K562 (cell line): ENCODE measurements at regions not wholly inside any gene's neighbourhood (a gene's known extent, or its start where the extent isn't known, plus 50 kb on each side); places are given as distances from the start of the nearest gene placed in this dataset.

Source experiments
- ATAC-seq: fragments of 200-7000 bp; cut with Tn5 transposase; 3 replicates; pipeline ENCODE4 v1.9.1; 2020; ENCODE audit warnings: moderate library complexity
- BruUV-seq: library from RNA; stranded (reverse); fragments of 400-500 nt; replicated peaks from 2 replicates; lab custom pipeline; 2021; lab: Mats Ljungman, UMichigan
- CTCF ChIA-PET: fragments of 300-600 bp; formaldehyde crosslinking; extraction: SDS; loops from one replicate; lab custom pipeline; 2021; ENCODE audit warnings: low intra/inter-chr PET ratio; lab: Yijun Ruan, JAX
- POLR2A ChIA-PET: fragments of 300-600, 350-650 bp; sonication (Branson Sonifier 250); formaldehyde crosslinking; extraction: SDS; loops from one replicate; lab custom pipeline; 2021; ENCODE audit warnings: antibody characterized with exemption, inconsistent platforms; lab: Yijun Ruan, JAX
- DNase-seq, 4 experiments: peaks; one replicate each; pipeline versions ENCODE4 v3.0.0 to v3.0.0-alpha.2; 2011 to 2018; ENCODE audit warnings: low spot score in 3 of 4, mixed read lengths in 3 of 4; ENCODE audit errors: extremely low read depth in 1 of 4
- FAIRE-seq: peaks from 2 replicates; lab custom pipeline; 2011; peaks lifted over from hg19 to GRCh38; lab: Jason Lieb, UNC
- H2AFZ ChIP-seq: 2 replicates; pipeline ENCODE4 v1.6.0; 2011; ENCODE audit warnings: low read depth, low read length, control low read depth, inconsistent platforms
- H3K27ac ChIP-seq: fragments of 200-600 bp; 3 replicates; pipeline ENCODE4 v1.8.0; 2011; ENCODE audit warnings: low read depth, mild to moderate bottlenecking, control low read depth, inconsistent platforms, low read length, moderate library complexity, mixed read lengths; ENCODE audit errors: extremely low read depth
- H3K27me3 ChIP-seq, 2 experiments: fragments of 300-600 bp in 1 of 2; 2 replicates in 1 of 2; 3 replicates in 1 of 2; pipeline versions ENCODE4 v1.6.0 to v1.8.0; 2011; ENCODE audit warnings: inconsistent platforms in 2 of 2, low read length in 2 of 2, mild to moderate bottlenecking in 1 of 2, mixed read lengths in 1 of 2, moderate library complexity in 1 of 2; ENCODE audit not compliant: control insufficient read depth in 2 of 2, insufficient read depth in 2 of 2
- H3K36me3 ChIP-seq: fragments of 300-600 bp; 3 replicates; pipeline ENCODE4 v1.8.0; 2011; ENCODE audit warnings: mild to moderate bottlenecking, low read length, inconsistent platforms; ENCODE audit not compliant: control insufficient read depth, insufficient read depth
- H3K4me1 ChIP-seq, 2 experiments: fragments of 200-600 bp in 1 of 2; replicated peaks in 1 of 2; 2 replicates in 1 of 2; 3 replicates in 1 of 2; pipeline versions ENCODE4 v1.5.1 to v1.8.0; 2011; ENCODE audit warnings: inconsistent platforms in 2 of 2, low read length in 2 of 2, mild to moderate bottlenecking in 1 of 2, mixed read lengths in 1 of 2, moderate library complexity in 1 of 2; ENCODE audit not compliant: control insufficient read depth in 2 of 2, insufficient read depth in 2 of 2
- H3K4me2 ChIP-seq: 2 replicates; pipeline ENCODE4 v1.6.1; 2011; ENCODE audit warnings: low read length, control low read depth, inconsistent platforms, mixed read lengths; ENCODE audit not compliant: insufficient read depth
- H3K4me3 ChIP-seq: fragments of 200-600 bp; sonication (generic), shearing (Covaris generic); 2 replicates; pipeline ENCODE4 v1.5.1; 2016; ENCODE audit warnings: control low read depth, inconsistent platforms
- H3K79me2 ChIP-seq: fragments of 200-600 bp; 3 replicates; pipeline ENCODE4 v1.8.0; 2011; ENCODE audit warnings: low read length, inconsistent platforms; ENCODE audit not compliant: control insufficient read depth, insufficient read depth
- H3K9ac ChIP-seq, 2 experiments: 2 replicates each; pipeline versions ENCODE4 v1.6.0 to v1.6.1; 2011; ENCODE audit warnings: low read depth in 2 of 2, low read length in 2 of 2, control low read depth in 1 of 2, inconsistent platforms in 1 of 2, mild to moderate bottlenecking in 1 of 2, mixed read lengths in 1 of 2; ENCODE audit not compliant: insufficient read depth in 1 of 2
- H3K9me1 ChIP-seq: one replicate; pipeline ENCODE4 v1.6.0; 2011; ENCODE audit warnings: inconsistent platforms, mild to moderate bottlenecking, low read length, moderate library complexity; ENCODE audit not compliant: control insufficient read depth, insufficient read depth
- H3K9me3 ChIP-seq: replicated peaks from 2 replicates; pipeline ENCODE4 v1.5.1; 2011; ENCODE audit warnings: low read depth, low read length, inconsistent platforms; ENCODE audit not compliant: control insufficient read depth, insufficient read depth
- H4K20me1 ChIP-seq: replicated peaks from 2 replicates; pipeline ENCODE4 v1.6.1; 2011; ENCODE audit warnings: low read length, inconsistent platforms, mixed read lengths; ENCODE audit not compliant: control insufficient read depth, insufficient read depth
- ERF ChIP-seq: fragments of 450-650 bp; formaldehyde crosslinking; IDR thresholded peaks from 2 replicates; pipeline ENCODE4 v1.4.0; 2020; ENCODE audit warnings: mild to moderate bottlenecking, mixed read lengths
- GTF2A2 ChIP-seq: IDR thresholded peaks from 2 replicates; pipeline ENCODE4 v1.6.1; 2016; ENCODE audit warnings: mild to moderate bottlenecking, missing genetic modification characterization, missing compliant biosample characterization
- RAD51 ChIP-seq: fragments of 450-650 bp; IDR thresholded peaks from 2 replicates; pipeline ENCODE4 v1.7.1; 2016; ENCODE audit warnings: low read depth, mild to moderate bottlenecking, borderline replicate concordance
- SIX5 ChIP-seq, 2 experiments: IDR thresholded peaks; 2 replicates each; pipeline ENCODE4 v1.6.1; 2011; ENCODE audit warnings: low read length in 2 of 2, borderline replicate concordance in 1 of 2, low read depth in 1 of 2, mild to moderate bottlenecking in 1 of 2, moderate library complexity in 1 of 2; ENCODE audit not compliant: insufficient read depth in 1 of 2
- ZNF217 ChIP-seq: sonication (generic); formaldehyde crosslinking; IDR thresholded peaks from 2 replicates; pipeline ENCODE4 v1.8.0; 2022; ENCODE audit warnings: mild to moderate bottlenecking, missing genetic modification reagents
- WGBS: fragments of 100-300 bp; shearing (Covaris generic); methylation state at CpG from one replicate; pipeline ENCODE4 v1.1.6; 2016; ENCODE audit warnings: low coverage, mixed read lengths; ENCODE audit not compliant: insufficient coverage; ENCODE audit errors: missing lambda C conversion rate; 5-methylcytosine and 5-hydroxymethylcytosine counted together
- in situ Hi-C: fragments of 300-500 bp; cut with MboI; formaldehyde crosslinking; loops from 4 replicates; pipeline ENCODE4 v1.15.0; 2018; ENCODE audit warnings: inconsistent platforms, mixed read lengths
- intact Hi-C: fragments of 100-400 bp; cut with micrococcal nuclease; formaldehyde crosslinking; loops from 2 replicates; pipeline ENCODE4 v1.14.2; 2022
- TF ChIP-seq, protein P1 (sequence below): fragments of 200-800 bp; sonication (Bioruptor generic); IDR thresholded peaks from 2 replicates; pipeline ENCODE4 v1.6.1; 2017; ENCODE audit warnings: missing genetic modification characterization, missing compliant biosample characterization

DNA sequence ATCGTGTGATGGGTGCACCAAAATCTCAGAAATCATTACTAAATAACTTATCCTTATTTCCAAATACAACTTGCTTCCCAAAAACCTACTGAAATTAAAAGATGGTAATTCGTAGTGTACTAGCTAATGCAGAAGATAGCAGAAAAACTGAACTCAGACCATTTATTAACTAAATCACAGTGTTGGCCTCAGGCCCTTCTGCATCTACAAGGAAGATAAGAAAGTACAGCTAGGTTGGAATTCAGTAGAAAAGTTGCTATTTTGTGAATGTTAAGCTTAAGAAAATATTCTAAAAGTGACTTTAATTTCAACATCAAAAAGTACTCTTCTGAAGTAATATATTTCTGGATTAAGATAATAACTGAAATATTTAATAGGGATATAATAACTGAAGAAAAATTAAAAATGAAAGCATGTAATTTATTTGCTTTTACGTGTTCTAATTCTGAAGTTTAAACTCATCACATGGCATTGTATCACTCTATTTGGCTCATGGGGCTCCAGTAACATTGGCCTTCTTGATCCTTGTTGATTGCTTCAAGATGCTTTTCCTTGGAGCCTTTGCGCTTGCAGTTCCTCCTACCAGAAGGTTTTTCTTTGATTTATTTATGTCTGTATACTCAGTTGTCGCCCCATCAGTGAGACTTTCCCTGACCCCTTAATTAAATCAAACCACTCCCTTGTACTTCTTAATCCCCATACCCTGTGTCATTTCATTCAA, 847.9 kb upstream of the ANO3 start:
- H3K9ac ChIP-seq: no peak overlapping the region
- H3K9me3 ChIP-seq: no peaks in the 10 kb centered on the region
- H3K4me2 ChIP-seq: no peak overlapping the region
- H3K4me3 ChIP-seq: no peak overlapping the region
- no peak for TF ChIP-seq ZNF217
- TF ChIP-seq GTF2A2: no peak
- TF ChIP-seq RAD51: no peak
- TF ChIP-seq, protein P1, sequence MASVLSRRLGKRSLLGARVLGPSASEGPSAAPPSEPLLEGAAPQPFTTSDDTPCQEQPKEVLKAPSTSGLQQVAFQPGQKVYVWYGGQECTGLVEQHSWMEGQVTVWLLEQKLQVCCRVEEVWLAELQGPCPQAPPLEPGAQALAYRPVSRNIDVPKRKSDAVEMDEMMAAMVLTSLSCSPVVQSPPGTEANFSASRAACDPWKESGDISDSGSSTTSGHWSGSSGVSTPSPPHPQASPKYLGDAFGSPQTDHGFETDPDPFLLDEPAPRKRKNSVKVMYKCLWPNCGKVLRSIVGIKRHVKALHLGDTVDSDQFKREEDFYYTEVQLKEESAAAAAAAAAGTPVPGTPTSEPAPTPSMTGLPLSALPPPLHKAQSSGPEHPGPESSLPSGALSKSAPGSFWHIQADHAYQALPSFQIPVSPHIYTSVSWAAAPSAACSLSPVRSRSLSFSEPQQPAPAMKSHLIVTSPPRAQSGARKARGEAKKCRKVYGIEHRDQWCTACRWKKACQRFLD (CRISPR knock-in tag): no peak
- no peak for TF ChIP-seq SIX5 (IDR thresholded peaks at IDR 0.05; ENCODE audit: borderline replicate concordance in 1 of 2, insufficient read depth in 1 of 2, low read depth in 1 of 2, low read length in 2 of 2)
- TF ChIP-seq ERF (CRISPR knock-in tag): no peak
- CTCF ChIA-PET: no interaction called here
- no peaks in the 10 kb centered on the region for H3K4me1 ChIP-seq
- no peaks in the 10 kb centered on the region for H3K9me1 ChIP-seq
- H3K27me3 ChIP-seq: no peaks in the 10 kb centered on the region
- intact Hi-C loops: no loop called here
- H3K36me3 ChIP-seq: no peaks in the 10 kb centered on the region
- ATAC-seq (no peak), DNase-seq (no peak), FAIRE-seq (no peak)
- no peak overlapping the region for H3K27ac ChIP-seq
- WGBS: 0% methylated on average over 5 of the region's 5 CpGs
- in situ Hi-C loops: no loop called here
- no TSS peak for BruUV-seq
- no peak overlapping the region for H2AFZ ChIP-seq
- POLR2A ChIA-PET: no interaction called here
- no peaks in the 10 kb centered on the region for H3K79me2 ChIP-seq
- no peaks in the 10 kb centered on the region for H4K20me1 ChIP-seq
